ENCODE measurements at regions not wholly inside any gene's neighbourhood (a gene's known extent, or its start where the extent isn't known, plus 50 kb on each side); places are given as distances from the start of the nearest gene placed in this dataset.
"Not testable (repeated sequence)": the region's sequence is repeated elsewhere in the genome, so short reads cannot be mapped to it uniquely, and the experiment has no call there.

- not testable (repeated sequence) for DNase-seq (ENCODE audit: low read depth)
Measured at GRCh38 chrX:140633105-140633504, 76.5 kb upstream of the LINC00632 start.

GRCh38 chrX:140608111-140608510, 101.4 kb upstream of the LINC00632 start:
- DNase-seq (ENCODE audit: low read depth) = no peak

- no peak for DNase-seq (ENCODE audit: low read depth)
Measured at GRCh38 chrX:140602140-140602539, 97.3 kb upstream of the SOX3 start.

- no peak for DNase-seq (ENCODE audit: low read depth)
Measured at GRCh38 chrX:140599851-140600250, 95.0 kb upstream of the SOX3 start.

GRCh38 chrX:140589657-140590056, 84.8 kb upstream of the SOX3 start:
- DNase-seq (ENCODE audit: low read depth) = no peak

- DNase-seq (ENCODE audit: low read depth) = no peak
Measured at GRCh38 chrX:140586951-140587350, 82.1 kb upstream of the SOX3 start.

- DNase-seq (ENCODE audit: low read depth) = no peak
Measured at GRCh38 chrX:140580478-140580877, 75.6 kb upstream of the SOX3 start.

- DNase-seq (ENCODE audit: low read depth) = peak; percentile 2
Measured at GRCh38 chrX:140572724-140573123, 67.9 kb upstream of the SOX3 start.

GRCh38 chrX:140563893-140564292, 59.0 kb upstream of the SOX3 start:
- no peak for DNase-seq (ENCODE audit: low read depth)

All from fibroblast of the conjunctiva (primary cell).